Iris pigment epithelial cell (primary cell): ENCODE measurements at regions not wholly inside any gene's neighbourhood (a gene's known extent, or its start where the extent isn't known, plus 50 kb on each side); places are given as distances from the start of the nearest gene placed in this dataset.

ENCODE experiments used
- DNase-seq: peaks from one replicate; pipeline ENCODE4 v3.0.0-alpha.2; 2011; ENCODE audit warnings: low read depth

GRCh38 chr10:29397221-29397620 lies 108.4 kb downstream of the LYZL1 start:
- DNase-seq = no peak

GRCh38 chr10:29403208-29403607 lies 114.3 kb downstream of the LYZL1 start:
- DNase-seq = no peak

- DNase-seq = no peak
Measured at GRCh38 chr10:29407280-29407858, 118.5 kb downstream of the LYZL1 start.
